ENCODE measurements at regions not wholly inside any gene's neighbourhood (a gene's known extent, or its start where the extent isn't known, plus 50 kb on each side); places are given as distances from the start of the nearest gene placed in this dataset.

DNA sequence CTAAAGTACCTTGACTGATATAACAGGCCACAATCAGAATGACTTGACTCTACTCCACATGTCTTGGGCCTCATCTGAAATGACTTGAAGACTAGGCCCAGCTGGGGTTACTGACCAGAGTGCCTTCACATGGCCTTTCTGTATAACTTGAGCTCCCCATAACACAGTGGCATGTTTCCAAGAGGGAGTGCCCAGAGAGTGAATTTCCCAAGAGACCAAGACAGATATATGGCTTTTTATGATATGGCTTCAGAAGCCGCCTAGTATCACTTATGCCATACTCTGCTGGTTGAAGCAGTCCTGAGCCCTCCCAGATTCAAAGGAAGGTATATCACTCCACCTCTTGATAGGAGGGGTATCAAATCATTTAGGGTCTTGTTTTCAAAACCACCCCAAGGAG, 357.5 kb upstream of the EEF2KMT start:
- no peak for TF ChIP-seq CTCF (conservative IDR thresholded peaks at IDR 0.05; ENCODE audit: low read depth in 2 of 2)
- TF ChIP-seq JUNB (IDR thresholded peaks at IDR 0.05; ENCODE audit: unreplicated experiment), result no peak
- no peak for TF ChIP-seq EZH2phosphoT487 (IDR thresholded peaks at IDR 0.05; ENCODE audit: unreplicated experiment)
- no peak for TF ChIP-seq EZH2 (IDR thresholded peaks at IDR 0.05; ENCODE audit: low read depth, unreplicated experiment)
- TF ChIP-seq REST (IDR thresholded peaks at IDR 0.05; ENCODE audit: unreplicated experiment), result no peak
- no peak for TF ChIP-seq POLR2AphosphoS5 (IDR thresholded peaks at IDR 0.05; ENCODE audit: low read depth)
- no peak for TF ChIP-seq CREB1 (CRISPR knock-in tag; IDR thresholded peaks at IDR 0.05; ENCODE audit: low read depth)
- no peak for TF ChIP-seq NANOG (IDR thresholded peaks at IDR 0.05; ENCODE audit: borderline replicate concordance)
- TF ChIP-seq STAT1 (IDR thresholded peaks at IDR 0.05; ENCODE audit: unreplicated experiment), result no peak
- TF ChIP-seq ZNF114 (CRISPR knock-in tag; IDR thresholded peaks at IDR 0.05), result no peak
- TF ChIP-seq, protein P1, sequence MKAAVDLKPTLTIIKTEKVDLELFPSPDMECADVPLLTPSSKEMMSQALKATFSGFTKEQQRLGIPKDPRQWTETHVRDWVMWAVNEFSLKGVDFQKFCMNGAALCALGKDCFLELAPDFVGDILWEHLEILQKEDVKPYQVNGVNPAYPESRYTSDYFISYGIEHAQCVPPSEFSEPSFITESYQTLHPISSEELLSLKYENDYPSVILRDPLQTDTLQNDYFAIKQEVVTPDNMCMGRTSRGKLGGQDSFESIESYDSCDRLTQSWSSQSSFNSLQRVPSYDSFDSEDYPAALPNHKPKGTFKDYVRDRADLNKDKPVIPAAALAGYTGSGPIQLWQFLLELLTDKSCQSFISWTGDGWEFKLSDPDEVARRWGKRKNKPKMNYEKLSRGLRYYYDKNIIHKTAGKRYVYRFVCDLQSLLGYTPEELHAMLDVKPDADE (IDR thresholded peaks at IDR 0.05), result no peak
- no peak for TF ChIP-seq ZNF462 (CRISPR knock-in tag; IDR thresholded peaks at IDR 0.05)
